Panc1 (cell line): ENCODE measurements at regions not wholly inside any gene's neighbourhood (a gene's known extent, or its start where the extent isn't known, plus 50 kb on each side); places are given as distances from the start of the nearest gene placed in this dataset.

Experiments
- ATAC-seq: fragments of 200-7000 bp; cut with Tn5 transposase; 2 replicates; pipeline ENCODE4 v1.9.1; 2020; ENCODE audit warnings: mild to moderate bottlenecking, moderate library complexity
- BruUV-seq: library from RNA; stranded (reverse); fragments of 400-500 nt; replicated peaks from 2 replicates; lab custom pipeline; 2021; lab: Mats Ljungman, UMichigan
- CTCF ChIA-PET: fragments of 300-600 bp; sonication (Branson Sonifier 250); formaldehyde crosslinking; loops from one replicate; lab custom pipeline; 2022; ENCODE audit warnings: antibody characterized with exemption; lab: Charles Lee
- POLR2A ChIA-PET: fragments of 300-600 bp; sonication (Branson Sonifier 250); formaldehyde crosslinking; loops from one replicate; lab custom pipeline; 2022; ENCODE audit warnings: antibody characterized with exemption; lab: Charles Lee
- DNase-seq: peaks from one replicate; pipeline ENCODE4 v3.0.0-alpha.2; 2010; ENCODE audit warnings: low read depth, low spot score
- H3K27ac ChIP-seq: 2 replicates; pipeline ENCODE4 v1.5.1; 2011; ENCODE audit warnings: mild to moderate bottlenecking, low read length, inconsistent platforms
- H3K27me3 ChIP-seq: fragments of 200-500 bp; sonication (Bioruptor generic); 2 replicates; pipeline ENCODE4 v1.6.0; 2014; ENCODE audit warnings: low read length, inconsistent platforms; ENCODE audit not compliant: control insufficient read depth, insufficient read depth
- H3K36me3 ChIP-seq: fragments of 200-500 bp; sonication (Bioruptor generic); 2 replicates; pipeline ENCODE4 v1.5.1; 2014; ENCODE audit warnings: inconsistent platforms, mild to moderate bottlenecking, low read length, moderate library complexity; ENCODE audit not compliant: control insufficient read depth, insufficient read depth
- H3K4me1 ChIP-seq: 2 replicates; pipeline ENCODE4 v1.5.1; 2011; ENCODE audit warnings: inconsistent platforms, mild to moderate bottlenecking, low read length, moderate library complexity; ENCODE audit not compliant: control insufficient read depth, insufficient read depth
- H3K4me3 ChIP-seq, 2 experiments: 2 replicates each; pipeline ENCODE4 v1.5.1; 2011 to 2012; ENCODE audit warnings: low read depth in 2 of 2, low read length in 2 of 2, mild to moderate bottlenecking in 2 of 2, inconsistent platforms in 1 of 2, moderate library complexity in 1 of 2
- H3K9me3 ChIP-seq: fragments of 200-500 bp; sonication (Bioruptor generic); 2 replicates; pipeline ENCODE4 v1.5.1; 2014; ENCODE audit warnings: low read depth, mild to moderate bottlenecking, inconsistent platforms, low read length, moderate library complexity; ENCODE audit not compliant: control insufficient read depth, insufficient read depth
- POLR2AphosphoS5 ChIP-seq: IDR thresholded peaks from 2 replicates; pipeline ENCODE4 v1.6.1; 2012; ENCODE audit warnings: mild to moderate bottlenecking, low read depth, low read length, moderate library complexity
- SIN3A ChIP-seq: IDR thresholded peaks from 2 replicates; pipeline ENCODE4 v1.6.1; 2012; ENCODE audit warnings: low read depth, mild to moderate bottlenecking, low read length, moderate library complexity, borderline replicate concordance; ENCODE audit not compliant: insufficient read depth
- TCF7L2 ChIP-seq: IDR thresholded peaks from 2 replicates; pipeline ENCODE4 v1.6.1; 2011; ENCODE audit warnings: mild to moderate bottlenecking, low read depth, low read length, inconsistent platforms
- in situ Hi-C: cut with HindIII; loops from 2 replicates; pipeline ENCODE4 v1.10.0; 2016; ENCODE audit warnings: low sequenced_read_pairs, low pct_unique_long_range_greater_than_20kb
- intact Hi-C: fragments of 100-400 bp; cut with micrococcal nuclease; formaldehyde crosslinking; loops from one replicate; pipeline ENCODE4 v1.10.0; 2022; ENCODE audit not compliant: unreplicated experiment
- TF ChIP-seq, protein P1 (sequence below), 2 experiments: IDR thresholded peaks; 2 replicates each; pipeline ENCODE4 v1.6.1; 2011 to 2012; ENCODE audit warnings: low read depth in 2 of 2, control low read depth in 1 of 2, low read length in 1 of 2, mild to moderate bottlenecking in 1 of 2, moderate library complexity in 1 of 2; ENCODE audit not compliant: insufficient read depth in 1 of 2
- TF ChIP-seq, protein P2 (sequence below): fragments of 450-650 bp; IDR thresholded peaks from 2 replicates; pipeline ENCODE4 v1.5.1; 2017; ENCODE audit warnings: mild to moderate bottlenecking

DNA sequence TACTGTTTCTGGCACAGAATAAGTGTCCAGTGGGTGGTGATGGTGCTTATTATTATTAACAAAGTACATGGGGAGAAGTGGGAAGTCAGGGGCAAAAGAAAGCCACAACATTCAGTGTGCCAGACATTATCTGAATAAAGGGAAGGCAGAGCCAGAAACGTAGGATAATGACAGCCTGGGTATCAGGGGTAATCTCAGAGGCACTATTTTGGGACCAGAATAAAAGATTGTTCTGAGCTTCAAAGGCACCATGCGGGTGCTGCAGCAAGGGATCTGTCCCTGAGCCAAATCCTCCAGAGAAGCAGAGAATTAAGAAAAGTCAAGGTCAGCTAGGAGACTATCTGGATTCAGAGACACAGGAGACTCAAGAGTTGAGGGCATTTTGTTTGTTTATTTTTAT, 328.8 kb upstream of the GATB start:
- BruUV-seq: no TSS peak

DNA sequence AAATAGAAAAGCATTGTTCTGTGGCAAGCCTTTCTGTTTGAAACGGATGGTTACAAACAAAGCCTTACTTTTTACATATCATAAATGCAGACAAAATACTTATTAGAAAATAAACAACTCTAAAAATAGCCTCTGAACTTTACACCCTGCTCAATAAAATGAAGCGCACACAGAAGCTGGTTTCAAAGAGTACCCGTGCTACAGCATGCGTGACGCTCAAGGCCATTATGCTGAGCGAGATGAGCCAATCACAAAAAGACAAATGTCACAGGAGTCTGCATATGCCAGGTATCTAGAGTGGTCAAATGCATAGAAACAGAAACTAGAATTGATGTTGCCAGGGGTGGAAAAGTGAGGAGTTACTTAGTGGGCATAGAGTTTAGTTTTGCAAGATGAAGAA, 326.5 kb upstream of the GATB start:
- no TSS peak for BruUV-seq
- intact Hi-C loops (no loop called here), in situ Hi-C loops (no loop called here)
- H3K27ac ChIP-seq: no peak overlapping the region
- no peaks in the 10 kb centered on the region for H3K27me3 ChIP-seq
- no peak overlapping the region for H3K4me3 ChIP-seq
- no peaks in the 10 kb centered on the region for H3K36me3 ChIP-seq
- no peak for ATAC-seq
- CTCF ChIA-PET: no interaction called here
- H3K9me3 ChIP-seq: no peaks in the 10 kb centered on the region
- no peak for TF ChIP-seq TCF7L2
- TF ChIP-seq SIN3A: no peak
- TF ChIP-seq, protein P1, sequence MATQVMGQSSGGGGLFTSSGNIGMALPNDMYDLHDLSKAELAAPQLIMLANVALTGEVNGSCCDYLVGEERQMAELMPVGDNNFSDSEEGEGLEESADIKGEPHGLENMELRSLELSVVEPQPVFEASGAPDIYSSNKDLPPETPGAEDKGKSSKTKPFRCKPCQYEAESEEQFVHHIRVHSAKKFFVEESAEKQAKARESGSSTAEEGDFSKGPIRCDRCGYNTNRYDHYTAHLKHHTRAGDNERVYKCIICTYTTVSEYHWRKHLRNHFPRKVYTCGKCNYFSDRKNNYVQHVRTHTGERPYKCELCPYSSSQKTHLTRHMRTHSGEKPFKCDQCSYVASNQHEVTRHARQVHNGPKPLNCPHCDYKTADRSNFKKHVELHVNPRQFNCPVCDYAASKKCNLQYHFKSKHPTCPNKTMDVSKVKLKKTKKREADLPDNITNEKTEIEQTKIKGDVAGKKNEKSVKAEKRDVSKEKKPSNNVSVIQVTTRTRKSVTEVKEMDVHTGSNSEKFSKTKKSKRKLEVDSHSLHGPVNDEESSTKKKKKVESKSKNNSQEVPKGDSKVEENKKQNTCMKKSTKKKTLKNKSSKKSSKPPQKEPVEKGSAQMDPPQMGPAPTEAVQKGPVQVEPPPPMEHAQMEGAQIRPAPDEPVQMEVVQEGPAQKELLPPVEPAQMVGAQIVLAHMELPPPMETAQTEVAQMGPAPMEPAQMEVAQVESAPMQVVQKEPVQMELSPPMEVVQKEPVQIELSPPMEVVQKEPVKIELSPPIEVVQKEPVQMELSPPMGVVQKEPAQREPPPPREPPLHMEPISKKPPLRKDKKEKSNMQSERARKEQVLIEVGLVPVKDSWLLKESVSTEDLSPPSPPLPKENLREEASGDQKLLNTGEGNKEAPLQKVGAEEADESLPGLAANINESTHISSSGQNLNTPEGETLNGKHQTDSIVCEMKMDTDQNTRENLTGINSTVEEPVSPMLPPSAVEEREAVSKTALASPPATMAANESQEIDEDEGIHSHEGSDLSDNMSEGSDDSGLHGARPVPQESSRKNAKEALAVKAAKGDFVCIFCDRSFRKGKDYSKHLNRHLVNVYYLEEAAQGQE (IDR thresholded peaks at IDR 0.05; ENCODE audit: insufficient read depth in 1 of 2, low read depth in 2 of 2, low read length in 1 of 2): no peak
- no peak for TF ChIP-seq POLR2AphosphoS5
- TF ChIP-seq, protein P2, sequence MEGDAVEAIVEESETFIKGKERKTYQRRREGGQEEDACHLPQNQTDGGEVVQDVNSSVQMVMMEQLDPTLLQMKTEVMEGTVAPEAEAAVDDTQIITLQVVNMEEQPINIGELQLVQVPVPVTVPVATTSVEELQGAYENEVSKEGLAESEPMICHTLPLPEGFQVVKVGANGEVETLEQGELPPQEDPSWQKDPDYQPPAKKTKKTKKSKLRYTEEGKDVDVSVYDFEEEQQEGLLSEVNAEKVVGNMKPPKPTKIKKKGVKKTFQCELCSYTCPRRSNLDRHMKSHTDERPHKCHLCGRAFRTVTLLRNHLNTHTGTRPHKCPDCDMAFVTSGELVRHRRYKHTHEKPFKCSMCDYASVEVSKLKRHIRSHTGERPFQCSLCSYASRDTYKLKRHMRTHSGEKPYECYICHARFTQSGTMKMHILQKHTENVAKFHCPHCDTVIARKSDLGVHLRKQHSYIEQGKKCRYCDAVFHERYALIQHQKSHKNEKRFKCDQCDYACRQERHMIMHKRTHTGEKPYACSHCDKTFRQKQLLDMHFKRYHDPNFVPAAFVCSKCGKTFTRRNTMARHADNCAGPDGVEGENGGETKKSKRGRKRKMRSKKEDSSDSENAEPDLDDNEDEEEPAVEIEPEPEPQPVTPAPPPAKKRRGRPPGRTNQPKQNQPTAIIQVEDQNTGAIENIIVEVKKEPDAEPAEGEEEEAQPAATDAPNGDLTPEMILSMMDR: no peak
- no peak for DNase-seq
- POLR2A ChIA-PET: no interaction called here
- no peaks in the 10 kb centered on the region for H3K4me1 ChIP-seq

More for the DNA sequence above, 328.8 kb upstream of the GATB start:
- no peak for DNase-seq
- no peak overlapping the region for H3K4me3 ChIP-seq
- POLR2A ChIA-PET: no interaction called here
- CTCF ChIA-PET: no interaction called here
- H3K9me3 ChIP-seq: no peaks in the 10 kb centered on the region
- intact Hi-C loops: no loop called here
- H3K27me3 ChIP-seq: no peaks in the 10 kb centered on the region
- no peak overlapping the region for H3K27ac ChIP-seq
- in situ Hi-C loops: no loop called here
- no peaks in the 10 kb centered on the region for H3K36me3 ChIP-seq
- no peaks in the 10 kb centered on the region for H3K4me1 ChIP-seq
- no peak for TF ChIP-seq TCF7L2
- TF ChIP-seq, protein P2: no peak
- TF ChIP-seq, protein P1 (IDR thresholded peaks at IDR 0.05; ENCODE audit: insufficient read depth in 1 of 2, low read depth in 2 of 2, low read length in 1 of 2): no peak
- TF ChIP-seq POLR2AphosphoS5: no peak
- TF ChIP-seq SIN3A: no peak
- no peak for ATAC-seq
